IMR-90 (cell line): ENCODE measurements at regions not wholly inside any gene's neighbourhood (a gene's known extent, or its start where the extent isn't known, plus 50 kb on each side); places are given as distances from the start of the nearest gene placed in this dataset.

Experiments
- BHLHE40 ChIP-seq: fragments of 150-350 bp; IDR thresholded peaks from 2 replicates; pipeline ENCODE4 v1.6.1; 2016; ENCODE audit warnings: mild to moderate bottlenecking, low read depth, low read length
- CEBPB ChIP-seq: IDR thresholded peaks from 2 replicates; pipeline ENCODE4 v1.6.1; 2012; ENCODE audit warnings: low read depth, low read length, improper control_type of control experiment
- ELK1 ChIP-seq: fragments of 150-350 bp; IDR thresholded peaks from 2 replicates; pipeline ENCODE4 v1.6.1; 2016; ENCODE audit warnings: low read depth, mild to moderate bottlenecking, low read length, moderate library complexity, borderline replicate concordance
- MAFK ChIP-seq: IDR thresholded peaks from 2 replicates; pipeline ENCODE4 v1.6.1; 2012; ENCODE audit warnings: low read depth, low read length, improper control_type of control experiment
- MAZ ChIP-seq: IDR thresholded peaks from 2 replicates; pipeline ENCODE4 v1.6.1; 2012; ENCODE audit warnings: low read depth, mild to moderate bottlenecking, low read length, improper control_type of control experiment, moderate library complexity, borderline replicate concordance
- MXI1 ChIP-seq: IDR thresholded peaks from 2 replicates; pipeline ENCODE4 v1.6.1; 2012; ENCODE audit warnings: low read depth, mild to moderate bottlenecking, low read length, moderate library complexity, borderline replicate concordance
- POLR2A ChIP-seq: IDR thresholded peaks from 2 replicates; pipeline ENCODE4 v1.6.1; 2012; ENCODE audit warnings: mild to moderate bottlenecking, low read depth, low read length
- RAD21 ChIP-seq: IDR thresholded peaks from 2 replicates; pipeline ENCODE4 v1.6.1; 2012; ENCODE audit warnings: low read length, improper control_type of control experiment
- RCOR1 ChIP-seq: IDR thresholded peaks from 2 replicates; pipeline ENCODE4 v1.6.1; 2012; ENCODE audit warnings: mild to moderate bottlenecking, low read length, improper control_type of control experiment; ENCODE audit not compliant: insufficient replicate concordance
- RFX5 ChIP-seq: IDR thresholded peaks from 2 replicates; pipeline ENCODE4 v1.8.0; 2012; ENCODE audit warnings: low read depth, mild to moderate bottlenecking, low read length, moderate library complexity
- SMC3 ChIP-seq: fragments of 150-350 bp; IDR thresholded peaks from 2 replicates; pipeline ENCODE4 v1.6.1; 2016; ENCODE audit warnings: low read depth, mild to moderate bottlenecking, antibody characterized with exemption, low read length, moderate library complexity
- TF ChIP-seq, protein P1 (sequence below): conservative IDR thresholded peaks from 2 replicates; pipeline ENCODE4 v1.5.1; 2012; ENCODE audit warnings: mild to moderate bottlenecking, low read depth, low read length, improper control_type of control experiment

DNA sequence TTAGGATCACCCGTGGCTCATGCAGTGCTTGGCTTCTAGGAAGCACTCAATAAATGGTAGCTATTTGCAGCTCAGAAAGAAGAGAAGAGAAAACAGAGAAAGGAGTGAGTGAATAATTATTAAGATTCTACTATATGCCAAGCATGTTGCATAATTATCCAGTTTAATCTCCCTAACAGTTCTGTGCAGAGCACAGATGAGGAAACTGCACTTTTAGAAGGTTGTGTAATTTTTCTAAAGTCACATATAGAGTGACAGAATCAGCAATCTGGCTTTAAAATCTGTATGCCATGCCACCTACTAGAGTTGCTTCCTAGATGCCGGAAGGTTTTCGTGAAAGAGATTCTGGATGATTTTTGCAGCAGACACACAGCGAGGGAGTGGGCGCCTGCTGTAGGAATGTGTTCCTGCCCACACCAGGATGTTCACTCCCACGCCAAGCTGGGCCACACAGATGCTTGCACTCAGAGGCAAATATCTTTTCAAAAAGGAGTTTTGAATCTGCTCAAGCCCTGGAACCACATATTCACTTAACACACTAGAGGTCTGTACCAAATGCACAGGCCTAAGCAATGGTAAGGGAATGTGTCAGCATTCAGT is 50.2 kb upstream of the SMCO2 start:
- TF ChIP-seq, protein P1, sequence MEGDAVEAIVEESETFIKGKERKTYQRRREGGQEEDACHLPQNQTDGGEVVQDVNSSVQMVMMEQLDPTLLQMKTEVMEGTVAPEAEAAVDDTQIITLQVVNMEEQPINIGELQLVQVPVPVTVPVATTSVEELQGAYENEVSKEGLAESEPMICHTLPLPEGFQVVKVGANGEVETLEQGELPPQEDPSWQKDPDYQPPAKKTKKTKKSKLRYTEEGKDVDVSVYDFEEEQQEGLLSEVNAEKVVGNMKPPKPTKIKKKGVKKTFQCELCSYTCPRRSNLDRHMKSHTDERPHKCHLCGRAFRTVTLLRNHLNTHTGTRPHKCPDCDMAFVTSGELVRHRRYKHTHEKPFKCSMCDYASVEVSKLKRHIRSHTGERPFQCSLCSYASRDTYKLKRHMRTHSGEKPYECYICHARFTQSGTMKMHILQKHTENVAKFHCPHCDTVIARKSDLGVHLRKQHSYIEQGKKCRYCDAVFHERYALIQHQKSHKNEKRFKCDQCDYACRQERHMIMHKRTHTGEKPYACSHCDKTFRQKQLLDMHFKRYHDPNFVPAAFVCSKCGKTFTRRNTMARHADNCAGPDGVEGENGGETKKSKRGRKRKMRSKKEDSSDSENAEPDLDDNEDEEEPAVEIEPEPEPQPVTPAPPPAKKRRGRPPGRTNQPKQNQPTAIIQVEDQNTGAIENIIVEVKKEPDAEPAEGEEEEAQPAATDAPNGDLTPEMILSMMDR: no peak
- no peak for TF ChIP-seq RAD21
- no peak for TF ChIP-seq POLR2A
- TF ChIP-seq MAFK: no peak
- TF ChIP-seq MAZ: no peak
- no peak for TF ChIP-seq SMC3
- no peak for TF ChIP-seq RCOR1
- TF ChIP-seq ELK1: no peak
- TF ChIP-seq BHLHE40: no peak
- no peak for TF ChIP-seq CEBPB
- no peak for TF ChIP-seq RFX5
- no peak for TF ChIP-seq MXI1
